Hepatocyte (in vitro differentiated cells): ENCODE measurements at regions not wholly inside any gene's neighbourhood (a gene's known extent, or its start where the extent isn't known, plus 50 kb on each side); places are given as distances from the start of the nearest gene placed in this dataset.

Experiments used
- DNase-seq: peaks from one replicate; pipeline ENCODE4 v3.0.0-alpha.2; 2016; ENCODE audit warnings: low spot score
- H2AFZ ChIP-seq: fragments of 200-600 bp; sonication (generic); 2 replicates; pipeline ENCODE4 v1.6.0; 2016; ENCODE audit warnings: antibody characterized with exemption, mild to moderate bottlenecking
- H3K27ac ChIP-seq: fragments of 200-600 bp; sonication (generic); 2 replicates; pipeline ENCODE4 v1.5.1; 2016; ENCODE audit warnings: mild to moderate bottlenecking
- H3K27me3 ChIP-seq: fragments of 200-600 bp; sonication (generic); 2 replicates; pipeline ENCODE4 v1.6.1; 2016
- H3K36me3 ChIP-seq: fragments of 200-600 bp; sonication (generic); replicated peaks from 2 replicates; pipeline ENCODE4 v1.5.1; 2016; ENCODE audit warnings: low read depth; ENCODE audit not compliant: insufficient read depth
- H3K4me1 ChIP-seq: fragments of 200-600 bp; sonication (generic); 2 replicates; pipeline ENCODE4 v1.5.1; 2016; ENCODE audit warnings: mild to moderate bottlenecking, moderate library complexity; ENCODE audit not compliant: insufficient read depth
- H3K4me2 ChIP-seq: fragments of 200-600 bp; sonication (generic); 2 replicates; pipeline ENCODE4 v1.6.0; 2016
- H3K4me3 ChIP-seq: fragments of 200-600 bp; sonication (generic); 2 replicates; pipeline ENCODE4 v1.5.1; 2016; ENCODE audit warnings: mild to moderate bottlenecking
- H3K79me2 ChIP-seq: fragments of 200-600 bp; sonication (generic); 2 replicates; pipeline ENCODE4 v1.6.0; 2017; ENCODE audit warnings: mild to moderate bottlenecking
- H3K9me2 ChIP-seq: fragments of 200-600 bp; sonication (generic); replicated peaks from 2 replicates; pipeline ENCODE4 v1.6.0; 2017; ENCODE audit warnings: mild to moderate bottlenecking; ENCODE audit not compliant: insufficient read depth
- H3K9me3 ChIP-seq: fragments of 200-600 bp; sonication (generic); 2 replicates; pipeline ENCODE4 v1.5.1; 2016; ENCODE audit warnings: low read depth, mild to moderate bottlenecking
- H4K20me1 ChIP-seq: fragments of 200-600 bp; sonication (generic); 2 replicates; pipeline ENCODE4 v1.6.0; 2016; ENCODE audit warnings: mild to moderate bottlenecking; ENCODE audit not compliant: insufficient read depth, poor library complexity, severe bottlenecking
- EZH2 ChIP-seq: fragments of 200-600 bp; sonication (generic); IDR thresholded peaks from 2 replicates; pipeline ENCODE4 v1.6.1; 2016; ENCODE audit warnings: antibody characterized with exemption, mild to moderate bottlenecking, borderline replicate concordance
- EZH2phosphoT487 ChIP-seq: fragments of 200-600 bp; sonication (generic); IDR thresholded peaks from one replicate; pipeline ENCODE4 v1.6.1; 2018; ENCODE audit warnings: antibody characterized with exemption, mild to moderate bottlenecking, low read depth, moderate library complexity; ENCODE audit not compliant: unreplicated experiment, severe bottlenecking
- WGBS: methylation state at CpG from one replicate; pipeline ENCODE4 v1.1.6; 2016; ENCODE audit warnings: low lambda C conversion rate; ENCODE audit errors: missing lambda C conversion rate; 5-methylcytosine and 5-hydroxymethylcytosine counted together
- TF ChIP-seq, protein P1 (sequence below): fragments of 200-600 bp; sonication (generic); IDR thresholded peaks from 2 replicates; pipeline ENCODE4 v1.5.1; 2016; ENCODE audit warnings: antibody characterized with exemption, mild to moderate bottlenecking; ENCODE audit not compliant: poor library complexity

- H3K27me3 ChIP-seq, result no peaks in the 10 kb centered on the region
- no peaks in the 10 kb centered on the region for H4K20me1 ChIP-seq
- H3K4me2 ChIP-seq, result no peak overlapping the region
- H3K9me3 ChIP-seq, result no peaks in the 10 kb centered on the region
- no peaks in the 10 kb centered on the region for H3K9me2 ChIP-seq
- H3K27ac ChIP-seq, result no peak overlapping the region
- no peak overlapping the region for H3K4me3 ChIP-seq
- H3K4me1 ChIP-seq, result peaks cover under 1% of the 10 kb centered on the region
- no peaks in the 10 kb centered on the region for H3K36me3 ChIP-seq
- DNase-seq, result no peak
- no peaks in the 10 kb centered on the region for H3K79me2 ChIP-seq
- WGBS, result 99% methylated on average over 4 of the region's 4 CpGs
- H2AFZ ChIP-seq, result no peak overlapping the region
- no peak for TF ChIP-seq EZH2phosphoT487
- TF ChIP-seq, protein P1, sequence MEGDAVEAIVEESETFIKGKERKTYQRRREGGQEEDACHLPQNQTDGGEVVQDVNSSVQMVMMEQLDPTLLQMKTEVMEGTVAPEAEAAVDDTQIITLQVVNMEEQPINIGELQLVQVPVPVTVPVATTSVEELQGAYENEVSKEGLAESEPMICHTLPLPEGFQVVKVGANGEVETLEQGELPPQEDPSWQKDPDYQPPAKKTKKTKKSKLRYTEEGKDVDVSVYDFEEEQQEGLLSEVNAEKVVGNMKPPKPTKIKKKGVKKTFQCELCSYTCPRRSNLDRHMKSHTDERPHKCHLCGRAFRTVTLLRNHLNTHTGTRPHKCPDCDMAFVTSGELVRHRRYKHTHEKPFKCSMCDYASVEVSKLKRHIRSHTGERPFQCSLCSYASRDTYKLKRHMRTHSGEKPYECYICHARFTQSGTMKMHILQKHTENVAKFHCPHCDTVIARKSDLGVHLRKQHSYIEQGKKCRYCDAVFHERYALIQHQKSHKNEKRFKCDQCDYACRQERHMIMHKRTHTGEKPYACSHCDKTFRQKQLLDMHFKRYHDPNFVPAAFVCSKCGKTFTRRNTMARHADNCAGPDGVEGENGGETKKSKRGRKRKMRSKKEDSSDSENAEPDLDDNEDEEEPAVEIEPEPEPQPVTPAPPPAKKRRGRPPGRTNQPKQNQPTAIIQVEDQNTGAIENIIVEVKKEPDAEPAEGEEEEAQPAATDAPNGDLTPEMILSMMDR, result no peak
- TF ChIP-seq EZH2, result no peak
Observed at GRCh38 chr2:9055471-9055870, 52.0 kb upstream of the MBOAT2 start.

- WGBS, result 75% methylated on average over 2 of the region's 2 CpGs
- H3K4me1 ChIP-seq, result peaks cover 3% of the 10 kb centered on the region
- no peak overlapping the region for H2AFZ ChIP-seq
- H4K20me1 ChIP-seq, result no peaks in the 10 kb centered on the region
- H3K27me3 ChIP-seq, result no peaks in the 10 kb centered on the region
- H3K4me3 ChIP-seq, result no peak overlapping the region
- no peaks in the 10 kb centered on the region for H3K79me2 ChIP-seq
- no peak overlapping the region for H3K4me2 ChIP-seq
- no peak for TF ChIP-seq EZH2
- TF ChIP-seq, protein P1, result no peak
- no peak for TF ChIP-seq EZH2phosphoT487
- H3K9me3 ChIP-seq, result no peaks in the 10 kb centered on the region
- no peak overlapping the region for H3K27ac ChIP-seq
- no peak for DNase-seq
- no peaks in the 10 kb centered on the region for H3K9me2 ChIP-seq
- H3K36me3 ChIP-seq, result no peaks in the 10 kb centered on the region
Observed at GRCh38 chr2:9053534-9053931, 50.0 kb upstream of the MBOAT2 start.
